ENCODE measurements at regions not wholly inside any gene's neighbourhood (a gene's known extent, or its start where the extent isn't known, plus 50 kb on each side); places are given as distances from the start of the nearest gene placed in this dataset.
A peak's percentile ranks its signal among the peaks of the same experiment; 100 is the strongest.

DNA sequence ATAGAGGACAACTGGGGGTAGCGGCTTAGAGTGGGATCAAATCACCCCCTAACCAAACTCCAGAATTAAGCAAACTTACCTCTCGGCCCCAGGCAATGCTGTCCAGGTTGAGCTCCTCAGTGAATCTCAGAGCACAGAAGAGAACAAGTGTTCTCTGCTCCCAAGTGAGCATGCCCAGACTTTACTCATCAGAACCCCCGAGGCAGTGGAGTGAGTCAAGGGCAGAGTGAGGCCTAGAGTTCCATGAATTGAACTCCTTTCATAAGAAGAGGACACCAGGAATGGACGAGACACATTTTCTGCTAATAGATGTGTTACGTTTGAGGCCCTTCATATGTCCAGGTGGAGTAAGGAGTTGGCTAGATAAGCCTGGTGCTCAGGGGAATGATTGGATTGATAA is 134.0 kb upstream of the DTNBP1 start:
- Histone ChIP-seq H3K9me3 (no peaks in the 10 kb centered on the region), H3K4me3 (no peak overlapping the region), H3K27me3 (ENCODE audit: insufficient read depth in 3 of 3, low read length in 2 of 3) (no peaks in the 10 kb centered on the region), H3K27ac (peak overlapping the region; percentile 82), H3K36me3 (ENCODE audit: insufficient read depth in 1 of 2, low read depth in 1 of 2) (no peaks in the 10 kb centered on the region), H3K4me1 (peaks cover 46% of the 10 kb centered on the region)
- intact Hi-C loops (cut with DNase I) = loop anchor here in 1 of 2 donors (10.0 kb wide), 1 partner anchor 328 kb away; the partner anchor contains the start of gene MYLIP
- 74 to 81% (median 78%) methylated on average over 5 of the region's 5 CpGs for WGBS, 3 donors
- DNase-seq (no peak), ATAC-seq (no peak)
- TF ChIP-seq, protein P1, sequence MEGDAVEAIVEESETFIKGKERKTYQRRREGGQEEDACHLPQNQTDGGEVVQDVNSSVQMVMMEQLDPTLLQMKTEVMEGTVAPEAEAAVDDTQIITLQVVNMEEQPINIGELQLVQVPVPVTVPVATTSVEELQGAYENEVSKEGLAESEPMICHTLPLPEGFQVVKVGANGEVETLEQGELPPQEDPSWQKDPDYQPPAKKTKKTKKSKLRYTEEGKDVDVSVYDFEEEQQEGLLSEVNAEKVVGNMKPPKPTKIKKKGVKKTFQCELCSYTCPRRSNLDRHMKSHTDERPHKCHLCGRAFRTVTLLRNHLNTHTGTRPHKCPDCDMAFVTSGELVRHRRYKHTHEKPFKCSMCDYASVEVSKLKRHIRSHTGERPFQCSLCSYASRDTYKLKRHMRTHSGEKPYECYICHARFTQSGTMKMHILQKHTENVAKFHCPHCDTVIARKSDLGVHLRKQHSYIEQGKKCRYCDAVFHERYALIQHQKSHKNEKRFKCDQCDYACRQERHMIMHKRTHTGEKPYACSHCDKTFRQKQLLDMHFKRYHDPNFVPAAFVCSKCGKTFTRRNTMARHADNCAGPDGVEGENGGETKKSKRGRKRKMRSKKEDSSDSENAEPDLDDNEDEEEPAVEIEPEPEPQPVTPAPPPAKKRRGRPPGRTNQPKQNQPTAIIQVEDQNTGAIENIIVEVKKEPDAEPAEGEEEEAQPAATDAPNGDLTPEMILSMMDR (IDR thresholded peaks at IDR 0.05) = no peak

DNA sequence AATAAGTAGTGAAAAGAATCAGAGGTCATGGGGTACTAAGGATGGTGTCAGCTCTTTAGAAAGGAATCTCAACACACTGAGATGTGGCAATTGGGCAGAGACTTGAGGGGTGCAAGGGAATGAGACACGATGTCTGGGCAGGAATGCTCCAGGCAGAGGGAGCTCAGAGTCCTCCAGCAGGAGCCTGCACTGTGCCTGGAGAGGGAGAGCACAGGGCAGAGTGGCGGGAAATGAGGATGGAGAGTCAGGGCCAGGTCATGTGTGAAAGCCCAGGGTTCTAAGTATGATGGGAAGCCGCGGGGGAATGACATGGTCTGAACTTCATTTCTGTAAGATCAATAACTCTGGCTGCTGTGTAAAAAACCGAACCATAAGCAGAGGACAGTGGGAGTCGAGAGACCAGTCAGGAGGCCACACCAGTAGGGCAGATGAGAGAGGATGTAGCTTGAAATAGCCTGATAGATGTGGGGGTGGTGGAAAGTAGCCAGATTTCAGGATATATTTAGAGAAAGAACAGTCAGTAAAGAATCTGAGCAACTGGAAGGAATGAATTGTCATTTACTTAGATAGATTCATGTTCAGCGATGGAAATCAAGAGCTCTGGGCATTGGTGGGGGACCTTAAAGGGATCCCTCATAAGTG is 133.4 kb upstream of the DTNBP1 start:
- Histone ChIP-seq H3K27ac (peak overlapping the region; percentile 82), H3K4me3 (no peak overlapping the region), H3K9me3 (no peaks in the 10 kb centered on the region), H3K27me3 (ENCODE audit: insufficient read depth in 3 of 3, low read length in 2 of 3) (no peaks in the 10 kb centered on the region), H3K4me1 (peaks cover 52% of the 10 kb centered on the region), H3K36me3 (ENCODE audit: insufficient read depth in 1 of 2, low read depth in 1 of 2) (no peaks in the 10 kb centered on the region)
- DNase-seq = peak in 1 of 2 donors; percentile 14
- TF ChIP-seq, protein P1 (IDR thresholded peaks at IDR 0.05) = no peak
- peak; percentile 73 to 81 (median 79) for ATAC-seq
- 42 to 51% (median 48%) methylated on average over 7 of the region's 7 CpGs for WGBS, 3 donors
- intact Hi-C loops (cut with DNase I) = loop anchor here in 1 of 2 donors (10.0 kb wide), 1 partner anchor 329 kb away; the partner anchor contains the start of gene MYLIP

DNA sequence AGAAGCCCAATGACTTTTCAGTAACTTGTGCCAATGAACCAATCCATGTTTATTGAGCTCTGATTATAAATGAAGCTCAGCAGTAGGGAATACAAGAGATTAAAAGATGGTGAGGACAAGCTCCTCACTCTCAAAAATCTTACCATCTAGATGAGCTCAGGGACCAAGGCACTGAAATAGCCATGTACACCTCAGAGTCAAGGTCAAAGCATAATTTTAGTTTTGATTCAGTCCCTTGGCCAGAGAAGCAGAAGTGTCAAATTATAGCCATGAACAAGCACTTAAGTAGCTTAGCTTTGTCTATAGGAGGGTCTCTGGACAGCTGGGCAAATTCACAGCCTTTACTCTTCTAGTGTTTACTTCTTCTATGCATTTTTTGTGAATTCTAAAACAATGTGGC is 131.0 kb upstream of the DTNBP1 start:
- H3K27me3 ChIP-seq (ENCODE audit: insufficient read depth in 3 of 3, low read length in 2 of 3) = no peaks in the 10 kb centered on the region
- no peak for DNase-seq
- peak overlapping the region; percentile 82 for H3K27ac ChIP-seq
- TF ChIP-seq, protein P1 (IDR thresholded peaks at IDR 0.05) = no peak
- peak in 3 of 4 donors; percentile 50 to 74 (median 56) for ATAC-seq
- intact Hi-C loops (cut with DNase I) = loop anchor here in 1 of 2 donors (10.0 kb wide), 1 partner anchor 331 kb away; the partner anchor contains the start of gene MYLIP
- no peaks in the 10 kb centered on the region for H3K36me3 ChIP-seq (ENCODE audit: insufficient read depth in 1 of 2, low read depth in 1 of 2)
- peaks cover 57% of the 10 kb centered on the region for H3K4me1 ChIP-seq
- no peak overlapping the region for H3K4me3 ChIP-seq
- no peaks in the 10 kb centered on the region for H3K9me3 ChIP-seq

DNA sequence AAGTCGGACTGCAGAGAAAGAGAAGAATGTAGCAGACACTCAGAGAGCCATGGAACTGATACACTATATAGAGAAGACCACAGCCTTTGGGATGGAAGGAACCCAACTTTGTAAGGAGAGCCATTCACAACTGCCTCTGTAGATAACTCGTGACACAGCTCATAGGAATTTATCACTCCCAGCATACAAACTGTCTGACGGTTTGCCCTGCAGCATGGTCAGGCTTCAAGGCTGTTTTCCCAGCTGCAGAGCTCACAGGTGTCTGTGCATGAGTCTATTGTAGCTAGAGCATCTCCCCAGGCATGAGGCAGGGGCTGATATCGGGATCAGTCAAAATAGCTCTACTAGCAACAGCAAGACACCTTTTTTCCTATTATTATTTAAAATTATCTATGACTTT is 130.5 kb upstream of the DTNBP1 start:
- peaks cover 57% of the 10 kb centered on the region for H3K4me1 ChIP-seq
- H3K27ac ChIP-seq = peak overlapping the region; percentile 82
- WGBS, 3 donors = 26 to 41% (median 30%) methylated on average over 4 of the region's 4 CpGs
- ATAC-seq = peak; percentile 89 to 92 (median 91)
- H3K4me3 ChIP-seq = no peak overlapping the region
- DNase-seq = peak in 1 of 2 donors; percentile 63
- no peaks in the 10 kb centered on the region for H3K9me3 ChIP-seq
- no peaks in the 10 kb centered on the region for H3K27me3 ChIP-seq (ENCODE audit: insufficient read depth in 3 of 3, low read length in 2 of 3)
- TF ChIP-seq, protein P1 (IDR thresholded peaks at IDR 0.05) = no peak
- intact Hi-C loops (cut with DNase I) = loop anchor here in 1 of 2 donors (10.0 kb wide), 1 partner anchor 332 kb away; the partner anchor contains the start of gene MYLIP
- no peaks in the 10 kb centered on the region for H3K36me3 ChIP-seq (ENCODE audit: insufficient read depth in 1 of 2, low read depth in 1 of 2)
